DND-41 (cell line): ENCODE measurements at regions not wholly inside any gene's neighbourhood (a gene's known extent, or its start where the extent isn't known, plus 50 kb on each side); places are given as distances from the start of the nearest gene placed in this dataset.

ENCODE experiments used
- CTCF ChIP-seq: IDR thresholded peaks from 2 replicates; pipeline ENCODE4 v1.5.1; 2012; ENCODE audit warnings: borderline replicate concordance, low read length, moderate library complexity, mild to moderate bottlenecking; ENCODE audit not compliant: poor library complexity, severe bottlenecking; ENCODE audit errors: extremely low read depth
- EZH2 ChIP-seq: IDR thresholded peaks from 3 replicates; pipeline ENCODE4 v1.6.1; 2012; ENCODE audit warnings: borderline replicate concordance, low read depth, mild to moderate bottlenecking, moderate library complexity, low read length, inconsistent platforms; ENCODE audit not compliant: severe bottlenecking

- no peak for TF ChIP-seq CTCF
- no peak for TF ChIP-seq EZH2
Observed at GRCh38 chr3:99250272-99250671, 348.8 kb upstream of the DCBLD2 start.
